Psoas muscle (tissue), 7 donors: ENCODE measurements at regions not wholly inside any gene's neighbourhood (a gene's known extent, or its start where the extent isn't known, plus 50 kb on each side); places are given as distances from the start of the nearest gene placed in this dataset.
A peak's percentile ranks its signal among the peaks of the same experiment; 100 is the strongest.

Source experiments
- ATAC-seq, 4 donors: fragments of 200-7000 bp; cut with Tn5 transposase; one replicate each; pipeline ENCODE4 v1.9.1; 2020; ENCODE audit warnings: moderate library complexity in 3 of 4, mild to moderate bottlenecking in 2 of 4
- DNase-seq, 2 donors: peaks; one replicate each; pipeline ENCODE4 v3.0.0-alpha.2; 2020
- H3K27ac ChIP-seq: fragments of 200-600 bp; one replicate; pipeline ENCODE4 v1.8.0; 2022
- H3K27me3 ChIP-seq, 3 donors: fragments of 200-600 bp in 1 of 3; one replicate each; pipeline versions ENCODE4 v1.6.1 to v1.8.0; 2013 to 2022; ENCODE audit warnings: low read length in 2 of 3, mild to moderate bottlenecking in 2 of 3, moderate library complexity in 1 of 3; ENCODE audit not compliant: insufficient read depth in 3 of 3
- H3K36me3 ChIP-seq, 2 donors: fragments of 200-600 bp in 1 of 2; one replicate each; pipeline versions ENCODE4 v1.6.1 to v1.8.0; 2013 to 2022; ENCODE audit warnings: low read depth in 1 of 2, mild to moderate bottlenecking in 1 of 2, moderate library complexity in 1 of 2; ENCODE audit not compliant: insufficient read depth in 1 of 2
- H3K4me1 ChIP-seq: fragments of 200-600 bp; one replicate; pipeline ENCODE4 v1.8.0; 2022
- H3K4me3 ChIP-seq: fragments of 200-600 bp; one replicate; pipeline ENCODE4 v1.8.0; 2022; ENCODE audit warnings: mild to moderate bottlenecking
- H3K9me3 ChIP-seq: fragments of 200-600 bp; one replicate; pipeline ENCODE4 v1.8.0; 2022
- CTCF ChIP-seq: fragments of 200-600 bp; IDR thresholded peaks from one replicate; pipeline ENCODE4 v1.8.0; 2022; ENCODE audit warnings: antibody characterized with exemption
- WGBS, 3 donors: extraction: QIAGEN DNeasy Blood & Tissue Kit; methylation state at CpG; one replicate each; pipeline versions ENCODE4 v1.1.6 to v1.1.7; 2013; 5-methylcytosine and 5-hydroxymethylcytosine counted together
- intact Hi-C, 2 donors: fragments of 100-400 bp; cut with DNase I; formaldehyde crosslinking; loops; one replicate each; pipeline versions ENCODE4 v1.11.0 to v1.14.2; 2022
- donor health status: healthy with polysubstance abuse.
- donor health status: DM: no; HTN: no; CAD: no; lungs with moderate emphysema.
- donor health status: Bipolar disorder and iron deficiency.
- donor health status: healthy.
- donor health status: DM: yes; HTN: yes; CAD: no.
- donor health status: DM: no; HTN: no; CAD: no.
- donor health status: DM: yes; HTN: yes; CAD: no.

DNA sequence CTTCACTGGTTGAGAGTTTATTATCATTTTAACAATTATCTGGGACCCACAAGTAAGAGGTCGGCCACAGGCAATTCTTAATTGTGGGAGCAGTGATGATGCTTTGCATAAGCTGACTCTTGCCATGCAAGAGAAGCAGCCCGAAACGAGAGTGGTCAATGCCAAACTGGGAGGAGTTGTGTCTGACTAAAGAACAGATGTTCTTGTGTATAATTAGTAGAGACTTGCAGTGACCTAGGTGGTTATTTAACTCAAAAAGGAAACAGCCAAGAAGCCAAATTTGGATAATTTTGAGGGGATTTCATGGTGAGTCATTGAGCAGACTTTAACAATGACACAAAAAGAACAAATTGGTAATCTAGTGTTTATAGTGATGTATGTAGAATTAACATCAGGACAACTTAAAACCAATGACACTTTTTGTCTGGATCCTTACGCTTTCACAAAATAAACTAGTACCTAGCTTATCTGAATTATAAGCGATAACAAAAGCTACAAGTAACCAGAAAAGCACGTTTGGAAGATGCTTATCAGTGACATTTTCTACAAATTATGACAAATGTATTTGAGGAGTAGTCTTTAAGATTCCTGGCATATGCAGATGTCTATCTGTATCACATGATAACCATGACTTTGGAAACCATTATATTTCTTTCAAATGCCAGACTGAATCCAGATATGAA lies 184.7 kb upstream of the DLGAP1 start:
- Histone ChIP-seq H3K4me3 (no peak overlapping the region), H3K27ac (no peak overlapping the region), H3K27me3 (no peaks in the 10 kb centered on the region), H3K9me3 (no peaks in the 10 kb centered on the region), H3K4me1 (no peaks in the 10 kb centered on the region), H3K36me3 (no peaks in the 10 kb centered on the region)
- no peak for TF ChIP-seq CTCF
- ATAC-seq = no peak
- intact Hi-C loops = no loop called here
- DNase-seq = no peak
- 60 to 61% (median 60%) methylated on average over 6 of the region's 6 CpGs for WGBS, 3 donors

GRCh38 chr18:4638680-4639079 lies 183.6 kb upstream of the DLGAP1 start:
- no peak for DNase-seq
- Histone ChIP-seq H3K4me3 (no peak overlapping the region), H3K36me3 (no peaks in the 10 kb centered on the region), H3K27ac (no peak overlapping the region), H3K27me3 (no peaks in the 10 kb centered on the region), H3K4me1 (no peaks in the 10 kb centered on the region), H3K9me3 (no peaks in the 10 kb centered on the region)
- no peak for TF ChIP-seq CTCF
- intact Hi-C loops = no loop called here
- no peak for ATAC-seq
- WGBS, 3 donors = 76 to 89% (median 81%) methylated on average over 6 of the region's 6 CpGs

DNA sequence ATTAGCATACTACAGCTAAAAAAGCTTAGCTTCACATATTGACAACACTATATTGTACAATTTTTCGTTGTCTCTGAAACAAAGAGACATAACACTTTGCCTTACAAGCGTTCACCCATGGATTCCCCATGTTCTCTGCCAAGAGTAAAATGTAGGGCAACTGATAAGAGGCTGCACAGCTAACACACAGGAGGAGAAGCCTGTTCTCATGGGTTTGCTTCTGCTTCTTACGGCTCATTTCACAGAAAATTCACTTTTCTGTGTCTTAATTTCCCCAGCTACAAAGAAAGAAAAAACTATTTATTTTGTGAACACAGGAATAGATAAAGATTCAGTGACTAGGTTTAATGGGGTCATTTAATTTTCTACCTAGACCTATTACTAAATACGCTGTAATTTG lies 182.8 kb upstream of the DLGAP1 start:
- intact Hi-C loops = no loop called here
- no peak for ATAC-seq
- H3K36me3 ChIP-seq = no peaks in the 10 kb centered on the region
- DNase-seq = no peak
- no peaks in the 10 kb centered on the region for H3K4me1 ChIP-seq
- H3K27me3 ChIP-seq = no peaks in the 10 kb centered on the region
- no peaks in the 10 kb centered on the region for H3K9me3 ChIP-seq
- no peak overlapping the region for H3K27ac ChIP-seq
- 60 to 81% (median 66%) methylated on average over 4 of the region's 4 CpGs for WGBS, 3 donors
- H3K4me3 ChIP-seq = no peak overlapping the region
- TF ChIP-seq CTCF = no peak

DNA sequence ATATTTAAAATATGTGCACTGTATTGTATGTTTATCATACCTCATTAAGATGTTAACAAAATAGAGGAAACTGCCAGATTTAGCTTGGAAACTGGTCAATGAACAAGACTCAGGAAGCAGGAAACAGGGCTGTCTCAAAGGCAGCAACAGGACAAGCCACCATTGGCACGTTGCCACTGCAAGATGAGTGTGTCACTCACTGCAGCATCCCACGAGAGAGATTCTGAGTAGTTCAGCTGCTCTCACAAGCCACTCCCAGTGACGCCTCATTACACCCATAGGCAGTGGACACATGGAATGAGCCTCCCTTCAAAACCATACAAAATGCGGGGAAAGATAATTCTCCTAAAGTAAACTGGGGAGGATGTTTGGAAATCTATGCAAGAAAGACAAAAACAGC lies 181.9 kb upstream of the DLGAP1 start:
- WGBS, 3 donors = 28 to 35% (median 28%) methylated on average over 4 of the region's 4 CpGs
- ATAC-seq (no peak), DNase-seq (peak in 1 of 2 donors; percentile 59)
- no peaks in the 10 kb centered on the region for H3K4me1 ChIP-seq
- H3K4me3 ChIP-seq = no peak overlapping the region
- no peaks in the 10 kb centered on the region for H3K27me3 ChIP-seq
- H3K27ac ChIP-seq = no peak overlapping the region
- no peaks in the 10 kb centered on the region for H3K36me3 ChIP-seq
- H3K9me3 ChIP-seq = no peaks in the 10 kb centered on the region
- no peak for TF ChIP-seq CTCF
- intact Hi-C loops = no loop called here

- DNase-seq = no peak
- no peak for TF ChIP-seq CTCF
- 82 to 92% (median 90%) methylated on average over 6 of the region's 6 CpGs for WGBS, 3 donors
- H3K27me3 ChIP-seq = no peaks in the 10 kb centered on the region
- H3K27ac ChIP-seq = no peak overlapping the region
- no peak overlapping the region for H3K4me3 ChIP-seq
- H3K4me1 ChIP-seq = no peaks in the 10 kb centered on the region
- H3K9me3 ChIP-seq = no peaks in the 10 kb centered on the region
- ATAC-seq = no peak
- H3K36me3 ChIP-seq = no peaks in the 10 kb centered on the region
- intact Hi-C loops = no loop called here
These were observed 176.1 kb upstream of the DLGAP1 start for GRCh38 chr18:4631239-4631638.
